CD4-positive, alpha-beta T cell treated with Interleukin-17A for 1 hour (primary cell): ENCODE measurements at regions not wholly inside any gene's neighbourhood (a gene's known extent, or its start where the extent isn't known, plus 50 kb on each side); places are given as distances from the start of the nearest gene placed in this dataset.

Experiments
- DNase-seq: peaks from one replicate; pipeline ENCODE4 v3.0.0-alpha.2; 2020

GRCh38 chr4:181690498-181690897, 552.7 kb upstream of the TENM3 start:
- no peak for DNase-seq

DNA sequence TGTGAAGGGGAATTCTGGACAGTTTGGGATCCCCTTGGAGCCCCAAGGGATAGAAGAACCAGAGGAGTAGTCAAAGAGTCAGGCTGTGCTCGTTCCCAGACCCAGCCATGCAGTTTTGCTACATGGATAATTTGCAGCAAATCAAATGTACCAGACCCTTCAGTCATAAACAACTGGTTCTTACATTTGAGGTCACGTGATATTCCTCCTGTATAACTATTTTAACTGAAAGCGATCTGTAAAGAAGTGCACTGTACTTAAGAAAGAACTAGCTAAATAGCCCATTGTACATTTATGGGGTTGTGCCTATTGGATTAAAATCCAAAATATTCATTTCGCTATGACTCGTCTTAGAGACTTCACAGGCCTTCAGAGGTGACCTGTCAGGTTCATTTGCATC, 550.2 kb upstream of the TENM3 start:
- no peak for DNase-seq

DNA sequence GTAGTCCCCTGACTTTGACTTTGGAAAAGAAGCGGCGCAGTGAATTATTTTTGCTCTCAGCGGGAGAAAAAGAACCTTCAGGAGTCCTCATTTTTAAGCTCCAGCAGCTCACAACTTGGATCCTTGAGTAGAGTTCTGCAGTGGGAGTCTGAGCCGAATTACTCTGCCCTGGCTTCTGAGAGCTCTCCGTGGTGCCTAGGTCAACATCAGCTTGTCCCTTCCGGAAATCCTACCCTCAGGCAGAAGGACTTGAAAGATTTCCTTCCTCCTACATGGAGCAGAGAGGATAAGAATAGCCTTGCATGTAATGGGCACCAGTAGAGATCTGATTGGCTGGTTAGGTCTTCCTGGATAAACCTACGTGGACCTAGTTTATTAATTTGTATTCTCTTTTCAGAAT, 549.7 kb upstream of the TENM3 start:
- no peak for DNase-seq

GRCh38 chr4:181698221-181698620, 545.0 kb upstream of the TENM3 start:
- no peak for DNase-seq

- DNase-seq: no peak
Measured at GRCh38 chr4:181701214-181701613, 542.0 kb upstream of the TENM3 start.

GRCh38 chr4:181701894-181702293, 541.3 kb upstream of the TENM3 start:
- no peak for DNase-seq

DNA sequence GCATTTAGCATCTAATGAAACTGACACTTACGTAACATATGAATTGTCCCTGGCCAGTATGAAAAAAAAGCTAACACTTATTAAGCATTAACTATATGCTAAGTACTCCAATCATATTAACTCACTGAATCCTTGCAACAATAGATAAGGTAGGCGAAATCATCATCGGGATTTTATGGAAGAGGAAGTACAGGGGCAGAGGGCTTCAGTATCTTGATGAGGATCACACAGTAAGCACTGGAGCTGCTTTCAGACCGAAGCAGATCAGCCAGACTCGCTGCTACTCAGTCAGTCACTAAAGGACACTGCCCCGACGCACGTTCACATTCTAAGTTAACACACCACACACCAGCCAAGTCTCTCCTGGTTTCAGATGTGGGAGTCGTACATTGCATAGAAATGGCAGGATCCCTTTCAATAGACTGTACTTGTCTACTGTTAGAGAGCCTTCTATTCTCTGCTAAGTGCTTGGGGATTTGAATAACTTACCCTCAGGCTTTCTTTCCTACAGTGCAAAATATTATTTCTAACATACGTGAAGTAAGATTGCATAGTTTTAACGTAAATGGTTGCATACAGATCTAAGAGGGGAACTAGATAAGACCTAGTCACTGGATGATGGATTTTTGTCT, 540.2 kb upstream of the TENM3 start:
- DNase-seq: no peak

GRCh38 chr4:181710143-181710542, 533.1 kb upstream of the TENM3 start:
- no peak for DNase-seq

GRCh38 chr4:181711387-181711786, 531.8 kb upstream of the TENM3 start:
- no peak for DNase-seq

GRCh38 chr4:181728305-181728966, 514.8 kb upstream of the TENM3 start:
- DNase-seq: no peak

DNA sequence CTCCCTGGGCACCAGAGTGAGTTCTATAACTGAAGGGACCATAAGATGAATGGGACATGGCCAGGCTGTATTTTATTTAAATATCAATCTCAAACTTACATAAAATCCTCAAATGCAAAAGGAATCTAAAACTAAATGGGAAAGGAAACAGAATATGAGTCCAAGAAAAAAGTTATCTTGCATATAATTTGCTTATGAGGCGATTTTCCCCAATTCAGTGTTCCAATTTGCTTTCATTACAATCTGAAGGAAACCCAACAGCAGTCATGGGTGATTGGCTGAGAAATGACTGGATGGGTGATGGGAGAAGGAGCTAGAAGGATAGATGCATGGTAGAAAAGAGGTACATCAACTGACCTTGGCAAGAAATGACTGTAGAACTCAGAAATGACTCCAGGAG, 511.3 kb upstream of the TENM3 start:
- DNase-seq: no peak

- DNase-seq: no peak
Measured at GRCh38 chr4:181737744-181738143, 505.5 kb upstream of the TENM3 start.

DNA sequence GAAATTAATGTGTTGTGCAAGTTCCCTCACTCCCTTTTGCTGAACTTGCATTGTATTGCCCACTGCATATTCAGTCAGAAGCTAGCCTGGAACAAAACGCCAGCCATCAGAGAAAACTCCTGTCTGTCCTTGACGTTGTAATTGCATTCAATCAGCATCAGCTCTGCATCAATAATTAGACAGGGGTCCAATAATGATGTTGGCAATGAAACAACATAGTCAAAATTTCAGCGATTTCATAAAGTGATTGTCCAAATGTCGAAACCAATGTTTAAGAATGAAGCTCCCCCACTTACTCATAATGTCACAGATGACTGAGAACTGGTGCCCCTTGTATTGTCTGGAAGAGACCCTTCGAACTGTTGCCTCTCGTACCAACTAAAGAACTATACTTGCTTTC, 504.2 kb upstream of the TENM3 start:
- no peak for DNase-seq

DNA sequence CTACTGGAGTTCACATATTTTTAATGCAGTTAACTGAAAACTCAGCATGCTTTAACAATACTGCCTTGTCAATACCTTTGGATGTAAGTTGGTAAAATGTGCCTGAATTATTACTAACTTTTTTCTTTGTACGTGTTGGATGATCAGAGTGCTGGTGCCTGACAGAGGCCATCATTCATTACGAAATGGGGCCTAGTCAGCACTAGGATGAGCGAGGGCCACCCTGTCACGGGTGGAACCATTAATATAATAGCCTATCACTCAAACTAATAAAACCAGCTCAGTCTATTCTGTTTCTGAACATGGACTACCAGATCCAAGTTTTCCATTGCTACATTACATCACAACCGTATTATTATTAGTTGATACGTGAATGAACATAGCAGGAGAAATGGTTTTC, 501.7 kb upstream of the TENM3 start:
- DNase-seq: no peak

DNA sequence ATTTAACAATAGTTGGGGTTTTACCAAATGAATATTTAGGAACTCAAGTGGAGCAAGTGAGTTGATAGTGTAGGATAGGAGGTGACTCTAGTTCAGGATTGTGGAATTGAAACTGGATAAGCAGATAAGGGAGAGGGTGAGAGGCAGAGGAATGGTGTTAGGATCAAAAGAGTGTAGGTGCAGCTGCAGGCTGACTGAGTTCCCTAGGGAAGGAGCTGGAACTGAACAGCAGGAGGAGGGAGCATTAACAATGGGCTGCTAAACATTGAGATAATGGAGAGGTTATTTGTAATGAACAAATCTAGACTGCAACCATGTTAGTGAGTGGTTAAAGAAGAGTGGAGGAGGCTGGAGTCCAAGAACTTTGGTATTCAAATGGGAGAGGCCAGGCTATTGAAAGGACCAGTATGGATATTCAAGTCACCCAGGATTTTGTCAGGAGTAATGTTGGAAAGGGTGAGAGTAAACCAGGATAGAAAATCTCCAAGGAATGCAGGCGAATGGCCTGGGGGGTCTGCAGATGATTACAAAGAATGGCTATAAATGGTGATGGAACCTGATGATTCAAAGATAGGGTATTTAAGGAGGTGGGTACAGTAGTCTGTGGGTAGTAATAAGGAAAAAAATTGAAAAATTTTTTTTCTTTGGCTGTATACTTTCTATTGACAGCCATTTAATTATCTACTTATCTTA, 497.1 kb upstream of the TENM3 start:
- DNase-seq: no peak

GRCh38 chr4:181748581-181748980, 494.6 kb upstream of the TENM3 start:
- no peak for DNase-seq

- DNase-seq: no peak
Measured at GRCh38 chr4:181752516-181752915, 490.7 kb upstream of the TENM3 start.

- no peak for DNase-seq
Measured at GRCh38 chr4:181753207-181753606, 490.0 kb upstream of the TENM3 start.

DNA sequence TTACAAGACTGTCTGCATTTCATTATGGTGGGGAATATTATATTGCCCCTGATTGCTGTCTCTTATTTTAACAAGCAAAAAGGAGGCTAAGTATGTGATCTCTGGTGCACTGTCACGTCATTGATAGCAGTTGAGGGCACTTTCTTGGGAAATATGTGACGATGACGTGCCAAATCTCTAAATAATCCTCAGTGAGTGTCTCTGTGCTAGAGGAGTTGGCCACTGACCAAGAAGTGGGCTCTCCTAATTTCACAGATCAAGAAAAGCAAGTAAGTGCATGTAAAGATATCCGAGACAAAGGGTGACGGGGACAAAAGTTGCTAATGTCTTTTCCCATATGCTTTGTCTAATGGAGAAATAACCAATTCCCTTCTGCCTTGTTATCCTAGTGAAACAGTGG, 487.4 kb upstream of the TENM3 start:
- DNase-seq: no peak

DNA sequence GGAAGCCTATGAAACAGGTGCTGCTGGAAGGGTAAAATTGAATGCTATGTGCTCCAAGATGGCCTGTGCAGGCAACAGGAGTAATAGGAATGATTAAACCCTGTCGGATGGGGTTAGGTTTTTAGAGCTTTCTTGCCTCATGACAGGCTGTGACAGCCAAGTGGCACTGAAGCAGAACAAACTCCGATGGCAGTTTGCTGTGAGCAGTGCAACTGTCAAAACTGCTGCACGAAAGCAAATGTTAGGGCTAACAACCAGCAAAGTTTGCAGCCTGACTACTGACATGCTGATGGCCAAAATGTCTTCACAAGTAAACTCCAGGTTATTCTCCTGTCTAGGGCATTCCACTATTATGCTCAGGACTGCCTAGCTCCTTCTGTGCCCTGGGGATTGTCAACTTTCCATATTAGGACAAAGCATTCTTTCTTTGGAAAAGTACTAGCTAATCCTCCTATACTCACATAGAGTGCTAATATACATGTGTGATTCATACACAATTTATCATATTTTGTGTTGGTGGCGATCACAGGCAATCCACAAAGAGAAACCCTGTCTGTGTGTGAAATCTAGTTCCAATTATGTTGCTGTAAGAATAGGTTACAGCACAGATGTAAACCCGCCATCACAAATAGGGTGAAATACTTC, 486.6 kb upstream of the TENM3 start:
- no peak for DNase-seq

DNA sequence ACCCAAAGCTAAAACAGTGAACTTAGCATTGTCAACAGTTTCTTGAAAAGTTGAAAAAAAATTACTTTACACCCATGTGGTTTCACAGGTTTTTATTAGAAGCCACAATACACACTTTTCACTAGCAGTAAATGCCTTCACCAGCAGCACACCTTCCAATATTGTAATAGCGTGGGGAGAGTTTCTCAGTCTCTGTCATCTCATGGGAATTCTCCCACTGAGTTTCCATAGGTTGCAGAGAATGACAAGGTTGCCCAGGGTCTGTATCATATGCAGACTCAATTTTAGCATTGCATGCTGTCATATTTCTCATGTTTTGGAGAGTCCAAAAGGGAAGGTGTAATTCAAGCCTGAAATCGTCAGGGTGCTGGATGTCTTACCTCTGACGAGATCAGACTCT, 486.1 kb upstream of the TENM3 start:
- DNase-seq: no peak

- DNase-seq: no peak
Measured at GRCh38 chr4:181757910-181758660, 485.1 kb upstream of the TENM3 start.

DNA sequence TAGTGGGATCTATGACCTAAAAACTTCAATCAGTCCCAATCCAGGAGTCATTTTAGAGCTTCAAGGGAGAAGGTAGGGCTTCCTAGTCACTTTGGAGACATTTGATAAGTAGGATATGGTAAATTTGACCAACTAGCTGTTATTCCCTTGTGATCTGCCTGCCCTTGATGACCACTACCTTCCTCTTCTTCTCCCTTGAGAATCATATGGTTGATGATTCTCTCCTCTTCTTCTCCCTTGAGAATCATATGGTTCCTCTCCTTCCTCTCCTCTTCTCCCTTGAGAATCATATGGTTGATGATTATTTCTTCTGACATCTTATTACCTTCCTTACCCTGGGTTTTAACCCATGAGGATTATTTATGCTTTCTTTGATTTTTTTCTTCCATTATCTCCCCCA, 482.6 kb upstream of the TENM3 start:
- DNase-seq: no peak
